Activated T-cell treated with anti-CD3 and anti-CD28 coated beads for 4 hours (primary cell): ENCODE measurements at regions not wholly inside any gene's neighbourhood (a gene's known extent, or its start where the extent isn't known, plus 50 kb on each side); places are given as distances from the start of the nearest gene placed in this dataset.
A peak's percentile ranks its signal among the peaks of the same experiment; 100 is the strongest.
"Not testable (repeated sequence)": the region's sequence is repeated elsewhere in the genome, so short reads cannot be mapped to it uniquely, and the experiment has no call there.

Experiments used
- DNase-seq: peaks from one replicate; pipeline ENCODE4 v3.0.0-alpha.2; 2020

- no peak for DNase-seq
Measured at GRCh38 chr4:26181616-26182015, 139.2 kb upstream of the RBPJ start.

DNA sequence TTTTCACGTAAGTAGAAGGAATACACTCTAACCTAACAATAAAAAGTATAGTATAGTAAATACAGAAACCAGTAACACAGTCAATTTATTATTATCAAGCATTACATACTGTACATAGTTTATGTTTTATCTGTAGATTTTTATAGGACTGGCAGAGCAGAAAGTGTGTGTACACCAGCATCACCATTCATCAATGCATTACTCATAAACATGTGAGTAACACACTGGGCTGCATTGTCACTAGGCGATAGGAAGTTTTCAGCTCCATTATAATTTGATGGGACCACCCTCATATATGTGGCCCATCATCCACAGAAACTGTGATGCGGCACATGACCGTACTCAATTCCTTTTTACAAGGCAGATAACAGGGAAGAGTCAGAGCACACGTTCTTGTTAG, 137.8 kb upstream of the RBPJ start:
- no peak for DNase-seq

GRCh38 chr4:26185436-26185835, 135.4 kb upstream of the RBPJ start:
- no peak for DNase-seq

- DNase-seq, result no peak
Measured at GRCh38 chr4:26191353-26191752, 129.5 kb upstream of the RBPJ start.

DNA sequence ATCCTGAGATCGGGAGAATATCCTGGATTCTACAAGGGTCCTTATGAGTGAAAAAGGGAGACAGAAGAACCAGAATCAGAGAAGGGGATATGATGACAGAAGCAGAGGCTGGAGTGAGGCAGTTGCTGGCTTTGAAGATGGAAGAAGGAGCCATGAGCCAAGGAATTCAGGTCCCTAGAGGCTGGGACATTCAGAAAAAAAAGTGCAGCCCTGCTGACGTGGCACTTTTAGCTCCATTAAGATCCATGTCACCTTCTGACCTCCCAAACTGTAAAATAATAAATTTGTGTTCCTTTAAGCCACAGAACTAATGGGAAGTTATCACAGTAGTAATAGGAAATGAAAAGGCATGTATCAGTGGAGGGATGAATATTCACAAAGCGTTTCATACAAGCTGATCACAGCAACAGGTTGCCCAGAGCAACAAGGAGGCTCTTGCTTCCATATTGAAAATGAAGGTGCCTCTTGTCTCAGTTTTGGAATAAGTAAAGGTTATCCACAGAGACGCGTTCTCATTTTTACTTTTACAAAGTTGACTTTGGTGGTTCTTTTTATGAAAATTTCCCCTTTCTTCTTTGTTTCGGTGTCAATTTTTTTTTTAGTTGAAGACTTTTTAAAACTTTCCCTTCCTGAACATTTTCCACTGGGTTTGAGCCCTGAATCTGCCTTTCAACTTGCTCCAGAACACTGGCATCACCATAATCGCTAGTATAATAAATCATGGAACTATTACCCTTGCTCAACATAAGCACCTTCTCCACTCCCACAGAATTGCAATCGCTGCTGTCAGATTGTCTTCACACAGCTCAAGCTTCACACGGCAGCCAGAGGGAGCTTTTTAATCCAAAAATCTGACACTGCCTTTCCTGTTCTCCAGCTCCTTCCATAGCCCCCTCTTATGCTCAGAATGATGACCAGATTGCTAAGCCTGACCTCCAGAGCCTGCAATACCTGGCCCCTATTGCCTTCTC, 127.6 kb upstream of the RBPJ start:
- no peak for DNase-seq

GRCh38 chr4:26194764-26195163, 126.0 kb upstream of the RBPJ start:
- DNase-seq, result no peak

DNA sequence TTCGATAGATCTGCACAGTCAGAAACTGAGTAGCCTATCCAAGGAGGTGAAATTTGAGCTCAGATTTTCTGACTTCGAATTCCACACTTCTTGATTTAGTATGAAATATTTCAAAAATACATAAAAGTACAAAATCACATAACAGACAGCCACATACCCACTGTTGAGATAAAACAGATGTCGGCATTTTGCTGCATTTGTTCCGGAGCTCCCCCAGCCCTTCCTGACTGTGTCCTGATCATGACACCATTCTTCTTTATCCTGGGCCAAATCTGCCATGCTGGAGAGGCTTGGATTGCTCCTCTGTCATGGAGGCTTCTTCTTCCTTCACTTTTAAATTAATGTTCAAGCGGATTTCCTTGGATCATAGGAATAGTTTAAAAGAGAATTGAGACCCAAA, 124.2 kb upstream of the RBPJ start:
- no peak for DNase-seq

GRCh38 chr4:26197018-26197779, 123.6 kb upstream of the RBPJ start:
- DNase-seq, result peak; percentile 48

DNA sequence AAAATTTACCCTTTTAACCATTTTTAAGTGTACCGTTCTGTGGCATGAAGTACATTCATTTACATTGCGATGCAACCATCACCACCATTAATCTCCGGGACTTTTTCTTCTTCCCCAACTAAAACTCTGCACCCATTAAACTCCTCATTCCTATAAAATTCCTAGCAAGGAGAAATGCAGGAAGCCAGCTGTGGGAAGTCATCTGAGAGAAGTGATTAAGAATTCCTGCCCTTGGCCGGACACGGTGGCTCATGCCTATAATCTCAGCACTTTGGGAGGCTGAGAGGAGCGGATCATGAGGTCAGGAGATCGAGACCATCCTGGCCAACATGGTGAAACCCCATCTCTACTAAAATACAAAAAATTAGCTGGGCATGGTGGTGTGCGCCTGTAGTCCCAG, 121.9 kb upstream of the RBPJ start:
- DNase-seq, result not testable (repeated sequence)

DNA sequence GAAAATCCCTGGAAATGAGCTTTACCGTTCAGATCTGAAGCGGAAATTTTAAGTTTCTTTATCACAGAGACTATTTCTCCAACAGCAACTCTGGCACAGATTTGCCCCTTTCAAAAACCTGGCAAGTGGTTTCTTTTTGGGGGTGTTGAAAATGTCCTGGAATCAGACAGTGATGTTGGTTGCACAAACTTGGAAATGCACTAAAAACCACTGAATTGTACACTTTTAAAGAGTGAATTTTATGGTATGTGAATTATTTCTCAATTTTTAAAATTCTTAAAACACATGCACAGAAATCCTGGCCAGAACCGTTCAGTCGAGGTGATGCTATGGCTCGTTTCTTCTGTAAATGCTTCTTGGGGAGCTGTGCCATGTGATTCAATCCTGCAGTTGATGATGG, 121.2 kb upstream of the RBPJ start:
- DNase-seq, result no peak

DNA sequence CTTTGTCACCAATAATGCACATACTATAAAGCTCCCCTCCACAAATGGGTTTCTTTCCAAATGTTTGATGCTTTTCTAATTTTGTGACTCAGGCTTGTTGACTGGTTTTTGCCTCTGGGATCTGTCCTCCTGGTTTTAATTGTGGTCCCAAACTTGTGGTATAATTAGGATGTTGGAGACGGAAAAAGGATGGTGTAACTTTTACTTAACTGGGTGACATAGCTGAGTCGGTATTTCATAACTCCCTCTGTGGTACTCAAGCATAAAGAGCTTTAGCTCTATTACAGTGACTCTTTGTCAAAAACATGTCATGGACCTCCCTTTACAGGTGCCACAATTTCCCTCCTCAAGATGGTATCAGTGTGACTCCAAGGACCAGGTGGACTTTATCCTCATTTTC, 119.7 kb upstream of the RBPJ start:
- no peak for DNase-seq

DNA sequence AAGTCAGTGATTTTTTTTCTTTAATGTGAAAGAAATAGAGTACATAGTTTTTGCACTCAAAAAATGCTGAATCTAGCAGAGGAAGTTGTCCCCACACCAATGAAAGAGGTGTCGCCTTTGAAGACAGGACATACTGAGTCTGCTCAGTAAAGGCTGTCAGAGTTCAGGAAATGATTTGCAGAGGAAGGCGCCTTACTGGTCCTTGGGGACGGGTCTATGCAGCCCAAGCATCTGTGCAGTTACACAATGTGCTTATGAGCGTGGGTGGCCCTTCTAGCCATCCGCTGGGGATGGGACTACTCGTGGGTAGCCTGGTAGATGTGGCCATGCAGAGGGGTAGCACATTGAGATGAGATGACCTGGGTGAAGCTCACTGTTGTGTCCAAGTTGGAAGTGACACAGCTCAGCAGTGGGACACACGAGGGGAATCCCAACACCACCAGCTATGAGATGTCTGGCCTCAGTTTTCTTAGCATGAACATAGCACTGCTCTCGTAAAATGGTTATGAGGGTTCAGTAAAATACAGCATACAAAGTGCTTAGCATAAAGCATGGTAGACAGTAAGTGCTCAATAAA, 116.5 kb upstream of the RBPJ start:
- DNase-seq, result no peak

- no peak for DNase-seq
Measured at GRCh38 chr4:26204911-26205370, 115.9 kb upstream of the RBPJ start.

GRCh38 chr4:26206339-26206738, 114.5 kb upstream of the RBPJ start:
- DNase-seq, result no peak

DNA sequence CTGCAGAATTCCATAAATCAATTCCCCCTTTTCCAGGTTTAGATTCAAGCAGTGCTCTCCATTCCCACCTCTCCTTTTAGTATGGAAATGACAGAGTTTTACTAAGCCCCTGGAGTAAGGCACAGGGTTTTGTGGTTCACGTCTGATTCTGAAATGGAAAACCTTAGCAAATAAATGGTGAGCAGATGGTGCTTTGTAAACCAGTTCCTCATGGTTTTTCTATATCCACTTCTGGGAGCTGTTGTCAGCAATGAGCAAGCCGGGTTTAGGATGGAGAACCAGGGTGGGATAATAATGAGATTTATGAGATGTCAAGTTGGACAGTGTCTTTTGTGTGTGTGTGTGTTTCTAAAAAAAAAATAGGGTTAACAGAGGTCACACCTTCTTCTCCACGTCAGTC, 113.8 kb upstream of the RBPJ start:
- DNase-seq, result no peak

GRCh38 chr4:26207631-26208030, 113.2 kb upstream of the RBPJ start:
- no peak for DNase-seq

DNA sequence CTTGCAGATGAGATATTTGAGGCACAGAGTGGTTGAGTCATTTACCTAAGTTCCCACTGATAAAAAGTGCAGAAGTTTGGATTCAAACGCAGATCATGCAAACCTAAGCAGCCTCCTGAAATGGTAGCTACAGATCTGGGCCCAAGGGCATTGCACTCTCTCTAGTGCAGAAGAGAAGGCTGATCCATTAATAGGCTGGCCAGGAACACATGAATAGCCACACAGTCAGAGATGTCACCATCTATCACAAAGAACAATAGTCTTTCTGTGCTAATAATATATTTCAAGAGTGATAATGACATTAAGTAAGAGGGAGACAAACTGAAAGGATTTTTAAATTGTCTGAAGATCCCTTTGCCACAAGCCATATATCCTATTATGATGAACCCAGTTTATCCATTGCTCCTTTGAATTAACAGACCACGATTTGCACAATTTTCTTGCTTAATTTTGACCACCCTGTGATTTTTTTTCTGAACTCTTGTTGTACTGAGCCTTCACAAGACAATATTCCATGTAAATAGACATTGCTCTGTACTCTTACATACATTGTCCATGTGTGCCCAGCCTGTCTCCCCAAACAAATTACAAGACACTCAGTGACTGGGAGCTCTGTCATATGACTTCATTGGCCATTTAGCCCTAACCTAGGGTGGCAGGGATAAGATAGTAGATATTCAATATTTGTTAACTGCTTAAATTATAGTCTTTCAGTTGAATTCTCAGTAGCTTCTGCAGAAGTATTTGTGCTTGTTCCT, 112.4 kb upstream of the RBPJ start:
- no peak for DNase-seq

DNA sequence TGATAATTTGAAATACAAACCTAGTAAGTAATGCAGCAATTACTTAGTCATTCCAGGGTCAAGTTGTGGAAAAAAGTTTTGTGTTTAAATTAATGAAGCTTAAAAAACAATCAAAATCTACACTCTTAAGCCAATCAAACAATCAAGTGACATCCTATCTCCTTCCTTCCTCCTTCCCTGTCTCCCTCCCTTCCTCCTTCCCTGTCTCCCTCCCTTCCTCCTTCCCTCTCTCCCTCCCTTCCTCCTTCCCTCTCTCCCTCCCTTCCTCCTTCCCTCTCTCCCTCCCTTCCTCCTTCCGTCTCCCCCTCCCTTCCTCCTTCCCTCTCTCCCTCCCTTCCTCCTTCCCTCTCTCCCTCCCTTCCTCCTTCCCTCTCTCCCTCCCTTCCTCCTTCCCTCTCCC, 111.4 kb upstream of the RBPJ start:
- not testable (repeated sequence) for DNase-seq

DNA sequence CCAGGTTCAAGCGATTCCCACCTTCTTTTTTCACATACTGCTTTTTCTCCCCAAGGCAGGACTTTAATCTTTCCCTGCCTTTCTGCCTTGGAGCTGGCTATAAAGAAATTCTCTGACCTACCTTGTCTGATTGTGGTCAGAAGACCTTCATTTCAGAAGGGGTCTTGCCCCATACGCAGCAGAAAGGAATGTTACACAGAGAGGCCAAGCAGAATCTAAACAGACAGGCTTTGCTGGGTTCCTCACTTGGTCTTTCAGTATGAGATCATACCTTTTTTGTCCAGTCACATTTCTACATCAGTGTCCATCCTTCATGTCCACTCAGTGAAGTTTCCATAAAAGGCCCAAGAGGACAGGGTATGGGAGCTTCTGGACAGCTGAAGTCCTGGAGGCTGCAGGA, 108.3 kb upstream of the RBPJ start:
- DNase-seq, result no peak

- DNase-seq, result no peak
Measured at GRCh38 chr4:26213317-26213716, 107.5 kb upstream of the RBPJ start.

DNA sequence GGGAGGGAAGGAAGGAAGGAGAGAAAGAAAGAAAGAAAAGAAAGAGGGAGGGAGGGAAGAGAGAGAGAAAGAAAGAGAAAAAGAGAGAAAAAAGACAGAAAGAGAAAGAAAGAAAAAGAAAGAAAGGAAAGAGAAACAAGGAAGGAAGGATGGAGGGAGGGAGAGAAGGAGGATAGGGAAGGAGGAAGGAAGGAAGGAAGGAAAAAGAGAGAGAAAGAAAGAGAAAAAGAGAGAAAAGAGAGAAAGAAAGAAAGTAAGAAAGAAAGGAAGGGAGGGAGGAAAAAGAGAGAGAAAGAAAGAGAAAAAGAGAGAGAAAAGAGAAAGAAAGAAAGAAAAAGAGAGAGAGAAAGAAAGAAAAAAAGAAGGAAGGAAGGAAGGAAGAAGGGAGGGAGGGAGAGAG, 105.8 kb upstream of the RBPJ start:
- DNase-seq, result no peak

- DNase-seq, result no peak
Measured at GRCh38 chr4:26215725-26216124, 105.1 kb upstream of the RBPJ start.

GRCh38 chr4:26217481-26217880, 103.3 kb upstream of the RBPJ start:
- no peak for DNase-seq
